ENCODE measurements at regions not wholly inside any gene's neighbourhood (a gene's known extent, or its start where the extent isn't known, plus 50 kb on each side); places are given as distances from the start of the nearest gene placed in this dataset.

DNA sequence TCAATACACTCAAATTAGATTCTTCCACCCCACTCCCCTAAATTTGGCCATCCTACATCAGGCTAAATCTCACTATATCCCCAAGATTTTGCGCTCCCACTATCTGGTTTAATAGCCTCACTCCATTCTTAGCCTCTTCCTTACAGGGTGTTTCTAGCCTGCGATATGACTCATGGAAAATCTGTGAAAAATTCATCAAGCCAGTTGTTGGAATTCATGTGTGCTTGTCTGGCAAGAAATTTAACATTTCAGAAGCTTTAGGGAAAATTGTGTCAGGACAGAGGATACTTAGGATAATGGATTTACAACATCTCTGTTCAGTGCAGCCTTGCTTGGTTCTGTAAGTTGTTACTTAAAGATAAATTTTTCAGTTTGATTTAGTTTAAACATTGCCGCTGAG is 1249.9 kb upstream of the AUTS2 start:
- H3K9me3 ChIP-seq (ENCODE audit: severe bottlenecking) = no peaks in the 10 kb centered on the region
- H3K36me3 ChIP-seq = no peaks in the 10 kb centered on the region
- H3K4me3 ChIP-seq (ENCODE audit: low read depth, low read length) = no peak overlapping the region
- H3K27me3 ChIP-seq (ENCODE audit: insufficient read depth, low read depth, severe bottlenecking) = no peaks in the 10 kb centered on the region
- H3K27ac ChIP-seq = no peak overlapping the region
- DNase-seq = no peak
- TF ChIP-seq, protein P1, sequence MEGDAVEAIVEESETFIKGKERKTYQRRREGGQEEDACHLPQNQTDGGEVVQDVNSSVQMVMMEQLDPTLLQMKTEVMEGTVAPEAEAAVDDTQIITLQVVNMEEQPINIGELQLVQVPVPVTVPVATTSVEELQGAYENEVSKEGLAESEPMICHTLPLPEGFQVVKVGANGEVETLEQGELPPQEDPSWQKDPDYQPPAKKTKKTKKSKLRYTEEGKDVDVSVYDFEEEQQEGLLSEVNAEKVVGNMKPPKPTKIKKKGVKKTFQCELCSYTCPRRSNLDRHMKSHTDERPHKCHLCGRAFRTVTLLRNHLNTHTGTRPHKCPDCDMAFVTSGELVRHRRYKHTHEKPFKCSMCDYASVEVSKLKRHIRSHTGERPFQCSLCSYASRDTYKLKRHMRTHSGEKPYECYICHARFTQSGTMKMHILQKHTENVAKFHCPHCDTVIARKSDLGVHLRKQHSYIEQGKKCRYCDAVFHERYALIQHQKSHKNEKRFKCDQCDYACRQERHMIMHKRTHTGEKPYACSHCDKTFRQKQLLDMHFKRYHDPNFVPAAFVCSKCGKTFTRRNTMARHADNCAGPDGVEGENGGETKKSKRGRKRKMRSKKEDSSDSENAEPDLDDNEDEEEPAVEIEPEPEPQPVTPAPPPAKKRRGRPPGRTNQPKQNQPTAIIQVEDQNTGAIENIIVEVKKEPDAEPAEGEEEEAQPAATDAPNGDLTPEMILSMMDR (IDR thresholded peaks at IDR 0.05; ENCODE audit: low read depth, low read length) = no peak

- TF ChIP-seq, protein P1 (IDR thresholded peaks at IDR 0.05; ENCODE audit: low read depth, low read length) = no peak
Observed at GRCh38 chr7:68362745-68363518, 1235.3 kb upstream of the AUTS2 start.

GRCh38 chr7:68364886-68365625 is 1233.2 kb upstream of the AUTS2 start:
- Histone ChIP-seq H3K4me3 (ENCODE audit: low read depth, low read length) (no peak overlapping the region), H3K36me3 (no peaks in the 10 kb centered on the region), H3K9me3 (ENCODE audit: severe bottlenecking) (no peaks in the 10 kb centered on the region), H3K27ac (no peak overlapping the region), H3K27me3 (ENCODE audit: insufficient read depth, low read depth, severe bottlenecking) (no peaks in the 10 kb centered on the region)
- TF ChIP-seq, protein P1 (IDR thresholded peaks at IDR 0.05; ENCODE audit: low read depth, low read length) = no peak
- no peak for DNase-seq

More at GRCh38 chr7:68362745-68363518, 1235.3 kb upstream of the AUTS2 start:
- DNase-seq = no peak
- H3K9me3 ChIP-seq (ENCODE audit: severe bottlenecking) = no peaks in the 10 kb centered on the region
- no peaks in the 10 kb centered on the region for H3K36me3 ChIP-seq
- H3K4me3 ChIP-seq (ENCODE audit: low read depth, low read length) = no peak overlapping the region
- no peaks in the 10 kb centered on the region for H3K27me3 ChIP-seq (ENCODE audit: insufficient read depth, low read depth, severe bottlenecking)
- H3K27ac ChIP-seq = no peak overlapping the region

DNA sequence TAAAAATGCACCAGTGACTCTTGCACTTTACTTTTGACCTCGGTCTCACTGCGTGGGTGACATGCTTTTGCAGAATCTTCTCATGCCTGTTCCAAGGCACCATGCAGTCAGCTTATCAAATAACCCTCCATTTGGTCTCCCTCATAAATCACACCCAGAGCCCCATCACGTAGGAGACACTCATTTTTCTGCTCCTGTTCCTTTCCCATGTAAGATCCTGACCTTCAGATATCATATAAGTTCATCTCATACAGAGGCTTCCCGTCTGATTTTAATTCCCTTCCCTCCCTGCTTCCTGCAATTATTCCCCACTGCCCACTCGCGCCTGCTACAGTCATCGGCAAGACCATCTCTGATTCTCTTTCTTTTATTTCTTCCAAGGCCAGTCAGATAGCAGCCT is 1226.3 kb upstream of the AUTS2 start:
- H3K9me3 ChIP-seq (ENCODE audit: severe bottlenecking) = no peaks in the 10 kb centered on the region
- no peak overlapping the region for H3K27ac ChIP-seq
- H3K36me3 ChIP-seq = no peaks in the 10 kb centered on the region
- H3K27me3 ChIP-seq (ENCODE audit: insufficient read depth, low read depth, severe bottlenecking) = no peaks in the 10 kb centered on the region
- no peak overlapping the region for H3K4me3 ChIP-seq (ENCODE audit: low read depth, low read length)
- TF ChIP-seq, protein P1 (IDR thresholded peaks at IDR 0.05; ENCODE audit: low read depth, low read length) = no peak
- DNase-seq = no peak

DNA sequence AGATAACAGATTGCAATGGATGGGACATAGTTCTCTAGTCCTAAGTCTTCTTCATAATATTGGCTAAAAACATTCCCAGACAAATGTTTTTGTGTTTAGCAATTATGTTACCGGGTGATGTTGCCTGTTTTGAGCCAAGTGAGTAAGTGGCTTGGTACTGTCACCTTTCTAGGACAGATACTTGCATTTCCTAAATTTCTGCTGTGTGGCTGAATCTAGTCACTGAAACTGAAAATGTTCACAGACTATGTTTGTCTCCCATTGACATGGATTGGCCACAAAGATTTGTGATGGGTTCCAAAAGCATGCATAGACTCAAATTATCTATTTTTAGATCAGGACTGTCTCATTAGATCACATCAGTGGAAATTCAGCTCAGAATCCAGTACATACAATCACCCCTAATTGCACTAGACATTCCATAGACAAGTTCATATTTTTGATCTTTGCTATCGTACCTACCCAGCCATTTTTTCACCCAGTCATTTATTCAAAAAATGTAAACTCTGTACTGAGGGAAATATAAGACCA is 1222.1 kb upstream of the AUTS2 start:
- no peaks in the 10 kb centered on the region for H3K27me3 ChIP-seq (ENCODE audit: insufficient read depth, low read depth, severe bottlenecking)
- no peak overlapping the region for H3K4me3 ChIP-seq (ENCODE audit: low read depth, low read length)
- DNase-seq = no peak
- no peak overlapping the region for H3K27ac ChIP-seq
- H3K36me3 ChIP-seq = no peaks in the 10 kb centered on the region
- TF ChIP-seq, protein P1 (IDR thresholded peaks at IDR 0.05; ENCODE audit: low read depth, low read length) = no peak
- no peaks in the 10 kb centered on the region for H3K9me3 ChIP-seq (ENCODE audit: severe bottlenecking)
